Lung (tissue), 11 donors: ENCODE measurements at regions not wholly inside any gene's neighbourhood (a gene's known extent, or its start where the extent isn't known, plus 50 kb on each side); places are given as distances from the start of the nearest gene placed in this dataset.

Experiments used
- ATAC-seq: fragments of 200-7000 bp; cut with Tn5 transposase; one replicate; pipeline ENCODE4 v1.9.1; 2020; ENCODE audit warnings: moderate number of reproducible peaks; ENCODE audit not compliant: insufficient read depth, low FRiP score
- DNase-seq, 3 donors: peaks; one replicate each; pipeline ENCODE4 v3.0.0-alpha.2; 2013 to 2017
- H3K27ac ChIP-seq, 2 donors: one replicate each; pipeline ENCODE4 v1.5.1; 2013; ENCODE audit warnings: mild to moderate bottlenecking in 2 of 2, moderate library complexity in 2 of 2, control low read depth in 1 of 2, inconsistent platforms in 1 of 2, low read depth in 1 of 2, low read length in 1 of 2
- H3K27me3 ChIP-seq, 3 donors: one replicate each; pipeline ENCODE4 v1.5.1; 2013; ENCODE audit warnings: low read length in 2 of 3; ENCODE audit not compliant: control insufficient read depth in 3 of 3, insufficient read depth in 3 of 3
- H3K36me3 ChIP-seq, 4 donors: one replicate each; pipeline ENCODE4 v1.5.1; 2013; ENCODE audit warnings: low read length in 4 of 4, mild to moderate bottlenecking in 1 of 4, moderate library complexity in 1 of 4; ENCODE audit not compliant: control insufficient read depth in 4 of 4, insufficient read depth in 4 of 4
- H3K4me1 ChIP-seq, 5 donors: one replicate each; pipeline ENCODE4 v1.5.1; 2013; ENCODE audit warnings: low read length in 5 of 5, mild to moderate bottlenecking in 2 of 5, moderate library complexity in 1 of 5; ENCODE audit not compliant: control insufficient read depth in 5 of 5, insufficient read depth in 5 of 5
- H3K4me3 ChIP-seq: one replicate; pipeline ENCODE4 v1.5.1; 2013; ENCODE audit warnings: mild to moderate bottlenecking, control low read depth, moderate library complexity
- H3K9ac ChIP-seq, 2 donors: one replicate each; pipeline ENCODE4 v1.5.1; 2013; ENCODE audit warnings: low read length in 2 of 2, control low read depth in 1 of 2; ENCODE audit not compliant: insufficient read depth in 1 of 2
- H3K9me3 ChIP-seq, 4 donors: one replicate each; pipeline ENCODE4 v1.5.1; 2013; ENCODE audit warnings: low read length in 3 of 4, mild to moderate bottlenecking in 1 of 4, moderate library complexity in 1 of 4; ENCODE audit not compliant: control insufficient read depth in 4 of 4, insufficient read depth in 3 of 4
- CTCF ChIP-seq: IDR thresholded peaks from 2 replicates; pipeline ENCODE4 v1.5.1; 2012; ENCODE audit warnings: mild to moderate bottlenecking; ENCODE audit errors: control extremely low read depth, extremely low read depth
- WGBS, 2 donors: extraction: QIAGEN DNeasy Blood & Tissue Kit; methylation state at CpG; one replicate each; pipeline ENCODE4 v1.1.7; 2013; 5-methylcytosine and 5-hydroxymethylcytosine counted together
- donor health status: control.
- donor health status: control.
- donor health status: Bipolar disorder and iron deficiency.
- donor health status: healthy.
- donor health status: DM: yes; HTN: yes; CAD: no.

GRCh38 chr1:232287676-232288569, 342.0 kb downstream of the SIPA1L2 start:
- peak; percentile 28 for ATAC-seq

GRCh38 chr1:232285138-232285537, 344.8 kb downstream of the SIPA1L2 start:
- no peaks in the 10 kb centered on the region for H3K27me3 ChIP-seq
- no peak for DNase-seq
- no peaks in the 10 kb centered on the region for H3K36me3 ChIP-seq
- H3K27ac ChIP-seq = no peak overlapping the region
- no peak overlapping the region for H3K9ac ChIP-seq
- H3K4me3 ChIP-seq = no peak overlapping the region
- H3K9me3 ChIP-seq = peaks cover 0 to 3% (median 0%) of the 10 kb centered on the region in 4 donors
- WGBS, 2 donors = 94 to 98% methylated on average over 6 of the region's 6 CpGs
- no peak for ATAC-seq
- no peak for TF ChIP-seq CTCF
- peaks cover 0 to 9% (median 3%) of the 10 kb centered on the region in 5 donors for H3K4me1 ChIP-seq

More at GRCh38 chr1:232287676-232288569, 342.0 kb downstream of the SIPA1L2 start:
- H3K9me3 ChIP-seq = peaks cover 0 to 3% (median 0%) of the 10 kb centered on the region in 4 donors
- peaks cover 2 to 24% (median 6%) of the 10 kb centered on the region in 5 donors for H3K4me1 ChIP-seq
- H3K4me3 ChIP-seq = no peak overlapping the region
- no peaks in the 10 kb centered on the region for H3K36me3 ChIP-seq
- no peak overlapping the region for H3K27ac ChIP-seq
- no peak for TF ChIP-seq CTCF
- no peak overlapping the region for H3K9ac ChIP-seq
- WGBS, 2 donors = 47 to 80% methylated on average over 4 to 8 of the region's 8 CpGs
- peak; percentile 30 to 74 (median 51) for DNase-seq
- H3K27me3 ChIP-seq = no peaks in the 10 kb centered on the region

DNA sequence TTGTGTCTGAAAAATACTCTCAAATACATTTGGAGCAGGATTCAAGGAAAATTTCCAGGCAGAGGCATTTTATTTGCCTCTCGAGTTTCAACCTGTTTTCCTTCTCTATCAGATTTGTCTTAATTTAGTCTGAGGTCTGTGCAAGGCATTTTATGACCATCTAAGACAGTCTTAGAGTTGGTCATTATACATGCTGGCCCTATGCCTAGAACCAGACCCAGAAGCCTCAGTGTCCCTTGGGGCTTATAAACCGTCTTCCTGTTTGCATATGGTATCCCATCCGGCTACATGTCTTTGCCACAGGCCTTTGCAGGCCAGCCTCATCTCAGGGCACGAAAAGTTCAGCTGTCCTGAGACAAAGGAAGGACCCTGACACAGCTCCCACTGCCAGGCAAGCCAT, 346.1 kb downstream of the SIPA1L2 start:
- no peaks in the 10 kb centered on the region for H3K36me3 ChIP-seq
- H3K9me3 ChIP-seq = peaks cover 0 to 3% (median 0%) of the 10 kb centered on the region in 4 donors
- DNase-seq = peak in 1 of 3 donors; percentile 29
- ATAC-seq = no peak
- H3K4me1 ChIP-seq = peaks cover 0 to 9% (median 3%) of the 10 kb centered on the region in 5 donors
- no peaks in the 10 kb centered on the region for H3K27me3 ChIP-seq
- no peak overlapping the region for H3K4me3 ChIP-seq
- H3K27ac ChIP-seq = no peak overlapping the region
- no peak overlapping the region for H3K9ac ChIP-seq
- no peak for TF ChIP-seq CTCF
- 84 to 100% methylated on average over 4 of the region's 4 CpGs for WGBS, 2 donors
